HepG2 (cell line): ENCODE measurements at regions not wholly inside any gene's neighbourhood (a gene's known extent, or its start where the extent isn't known, plus 50 kb on each side); places are given as distances from the start of the nearest gene placed in this dataset.

Source experiments
- ATAC-seq: fragments of 200-7000 bp; cut with Tn5 transposase; 3 replicates; pipeline ENCODE4 v1.9.1; 2020; ENCODE audit warnings: mild to moderate bottlenecking, moderate library complexity
- BruUV-seq: library from RNA; stranded (reverse); fragments of 400-500 nt; replicated peaks from 2 replicates; lab custom pipeline; 2021; lab: Mats Ljungman, UMichigan
- CTCF ChIA-PET: fragments of 300-600 bp; formaldehyde crosslinking; extraction: SDS; loops from one replicate; lab custom pipeline; 2021; ENCODE audit warnings: low total read pairs, inconsistent platforms, low intra/inter-chr PET ratio; lab: Yijun Ruan, JAX
- POLR2A ChIA-PET: fragments of 350-600 bp; sonication (Branson Sonifier 250); formaldehyde crosslinking; loops from one replicate; lab custom pipeline; 2020; ENCODE audit warnings: antibody characterized with exemption, inconsistent platforms; lab: Yijun Ruan, JAX
- DNase-seq: peaks from one replicate; pipeline ENCODE4 v3.0.0-alpha.2; 2015; ENCODE audit warnings: low spot score
- FAIRE-seq: peaks from 3 replicates; lab custom pipeline; 2011; peaks lifted over from hg19 to GRCh38; lab: Jason Lieb, UNC
- H2AFZ ChIP-seq: one replicate; pipeline ENCODE4 v1.6.1; 2011; ENCODE audit warnings: low read length, inconsistent platforms
- H3K27ac ChIP-seq: fragments of 300-600 bp; 3 replicates; pipeline ENCODE4 v1.8.0; 2011; ENCODE audit warnings: mixed run types, mild to moderate bottlenecking, mixed read lengths, low read length, inconsistent platforms; ENCODE audit not compliant: insufficient read depth; ENCODE audit errors: extremely low read length
- H3K27me3 ChIP-seq, 2 experiments: fragments of 200-600 bp in 1 of 2; 2 replicates in 1 of 2; 3 replicates in 1 of 2; pipeline versions ENCODE4 v1.6.0 to v1.8.0; 2011; ENCODE audit warnings: low read length in 2 of 2, mild to moderate bottlenecking in 2 of 2, moderate library complexity in 2 of 2, inconsistent platforms in 1 of 2; ENCODE audit not compliant: insufficient read depth in 2 of 2, control insufficient read depth in 1 of 2
- H3K36me3 ChIP-seq, 2 experiments: fragments of 200-600 bp in 1 of 2; replicated peaks in 1 of 2; 2 replicates in 1 of 2; 3 replicates in 1 of 2; pipeline versions ENCODE4 v1.5.1 to v1.8.0; 2011; ENCODE audit warnings: low read length in 2 of 2, inconsistent platforms in 1 of 2; ENCODE audit not compliant: insufficient read depth in 2 of 2, control insufficient read depth in 1 of 2
- H3K4me1 ChIP-seq: 2 replicates; pipeline ENCODE4 v1.5.1; 2012; ENCODE audit warnings: low read length, inconsistent platforms; ENCODE audit not compliant: insufficient read depth
- H3K4me2 ChIP-seq: 2 replicates; pipeline ENCODE4 v1.6.0; 2011; ENCODE audit warnings: low read depth, low read length, inconsistent platforms
- H3K4me3 ChIP-seq, 3 experiments: fragments of 200-600 bp in 1 of 3; sonication (generic), shearing (Covaris generic) in 1 of 3; replicated peaks in 1 of 3; 2 replicates each; pipeline ENCODE4 v1.5.1; 2011 to 2016; ENCODE audit warnings: low read length in 3 of 3, inconsistent platforms in 2 of 3, low read depth in 2 of 3, mild to moderate bottlenecking in 2 of 3, control low read depth in 1 of 3, mixed read lengths in 1 of 3; ENCODE audit not compliant: insufficient read depth in 1 of 3
- H3K79me2 ChIP-seq: one replicate; pipeline ENCODE4 v1.6.1; 2011; ENCODE audit warnings: low read length, inconsistent platforms; ENCODE audit not compliant: insufficient read depth
- H3K9ac ChIP-seq: 2 replicates; pipeline ENCODE4 v1.6.0; 2011; ENCODE audit warnings: mild to moderate bottlenecking, low read depth, low read length, inconsistent platforms; ENCODE audit not compliant: insufficient read depth
- H3K9me3 ChIP-seq: 2 replicates; pipeline ENCODE4 v1.5.1; 2012; ENCODE audit warnings: mild to moderate bottlenecking, low read length
- H4K20me1 ChIP-seq: 2 replicates; pipeline ENCODE4 v1.6.0; 2011; ENCODE audit warnings: inconsistent platforms, mild to moderate bottlenecking, low read length, moderate library complexity; ENCODE audit not compliant: insufficient read depth
- AKNA ChIP-seq: sonication (generic); formaldehyde crosslinking; IDR thresholded peaks from 2 replicates; pipeline ENCODE4 v1.4.0; 2020; ENCODE audit warnings: missing genetic modification reagents, borderline replicate concordance
- ATF7 ChIP-seq, 2 experiments: fragments of 450-650 bp in 1 of 2; sonication (generic) in 1 of 2; formaldehyde crosslinking in 1 of 2; IDR thresholded peaks; 2 replicates each; pipeline versions ENCODE4 v1.4.0 to v1.6.1; 2016 to 2020; ENCODE audit warnings: antibody characterized with exemption in 1 of 2, mild to moderate bottlenecking in 1 of 2, missing genetic modification reagents in 1 of 2
- FOXK2 ChIP-seq: fragments of 450-650 bp; IDR thresholded peaks from 2 replicates; pipeline ENCODE4 v1.6.1; 2016
- MBD4 ChIP-seq: IDR thresholded peaks from 2 replicates; pipeline ENCODE4 v1.6.1; 2012; ENCODE audit warnings: low read length, inconsistent platforms, borderline replicate concordance
- NFIB ChIP-seq: sonication (generic); formaldehyde crosslinking; IDR thresholded peaks from 2 replicates; pipeline ENCODE4 v1.9.0; 2021; ENCODE audit warnings: missing genetic modification reagents, mild to moderate bottlenecking, borderline replicate concordance
- NFKB2 ChIP-seq: sonication (generic); formaldehyde crosslinking; IDR thresholded peaks from 2 replicates; pipeline ENCODE4 v1.4.0; 2020; ENCODE audit warnings: missing genetic modification reagents, borderline replicate concordance
- NR2F2 ChIP-seq: IDR thresholded peaks from 2 replicates; pipeline ENCODE4 v1.6.1; 2012; ENCODE audit warnings: low read depth, inconsistent platforms, borderline replicate concordance
- PAF1 ChIP-seq: IDR thresholded peaks from 2 replicates; pipeline ENCODE4 v1.6.1; 2016; ENCODE audit warnings: missing genetic modification reagents, missing compliant biosample characterization
- RERE ChIP-seq: IDR thresholded peaks from 2 replicates; pipeline ENCODE4 v1.6.1; 2016; ENCODE audit warnings: low read depth, missing genetic modification reagents, missing compliant biosample characterization
- REXO4 ChIP-seq: sonication (generic); formaldehyde crosslinking; IDR thresholded peaks from 2 replicates; pipeline ENCODE4 v1.8.0; 2022; ENCODE audit warnings: missing genetic modification reagents, mild to moderate bottlenecking, borderline replicate concordance
- STAG1 ChIP-seq: sonication (generic); formaldehyde crosslinking; IDR thresholded peaks from 2 replicates; pipeline ENCODE4 v1.4.0; 2020; ENCODE audit warnings: missing genetic modification reagents
- ZFP62 ChIP-seq: sonication (generic); formaldehyde crosslinking; IDR thresholded peaks from 2 replicates; pipeline ENCODE4 v1.4.0; 2020; ENCODE audit warnings: missing genetic modification reagents
- ZNF225 ChIP-seq: sonication (generic); formaldehyde crosslinking; IDR thresholded peaks from 2 replicates; pipeline ENCODE4 v1.4.0; 2020; ENCODE audit warnings: mild to moderate bottlenecking, missing genetic modification reagents
- ZNF530 ChIP-seq: sonication (generic); formaldehyde crosslinking; IDR thresholded peaks from 2 replicates; pipeline ENCODE4 v1.5.0; 2020; ENCODE audit warnings: low read depth, mild to moderate bottlenecking, missing genetic modification reagents
- ZSCAN29 ChIP-seq: sonication (generic); formaldehyde crosslinking; conservative IDR thresholded peaks from 2 replicates; pipeline ENCODE4 v1.4.0; 2020; ENCODE audit warnings: mild to moderate bottlenecking, missing genetic modification reagents
- WGBS: methylation state at CpG from one replicate; pipeline ENCODE4 v1.1.6; 2017; ENCODE audit warnings: low lambda C conversion rate; 5-methylcytosine and 5-hydroxymethylcytosine counted together
- in situ Hi-C: cut with HindIII; loops from 2 replicates; pipeline ENCODE4 v1.10.0; 2017; ENCODE audit warnings: low pct_unique_long_range_greater_than_20kb; ENCODE audit not compliant: extremely low pct_ligation_motif_present
- intact Hi-C: fragments of 100-400 bp; cut with micrococcal nuclease; formaldehyde crosslinking; loops from one replicate; pipeline ENCODE4 v1.10.0; 2022; ENCODE audit not compliant: unreplicated experiment

- Histone ChIP-seq H3K27ac (no peak overlapping the region), H4K20me1 (no peaks in the 10 kb centered on the region), H2AFZ (no peak overlapping the region), H3K9me3 (no peaks in the 10 kb centered on the region), H3K36me3 (no peaks in the 10 kb centered on the region), H3K4me3 (no peak overlapping the region), H3K79me2 (no peaks in the 10 kb centered on the region), H3K9ac (no peak overlapping the region), H3K27me3 (no peaks in the 10 kb centered on the region), H3K4me1 (peaks cover 84% of the 10 kb centered on the region), H3K4me2 (no peak overlapping the region)
- intact Hi-C loops = no loop called here
- no peak for DNase-seq
- ChIA-PET CTCF (no interaction called here), POLR2A (no interaction called here)
- no peak for FAIRE-seq
- in situ Hi-C loops = no loop called here
- BruUV-seq = no TSS peak
- ATAC-seq = no peak
- WGBS = 82% methylated on average over 3 of the region's 3 CpGs
- TF ChIP-seq RERE (CRISPR knock-in tag) = no peak
- no peak for TF ChIP-seq MBD4
- TF ChIP-seq NFKB2 (CRISPR knock-in tag) = no peak
- TF ChIP-seq FOXK2 = no peak
- TF ChIP-seq ZNF530 = no peak
- no peak for TF ChIP-seq AKNA (CRISPR knock-in tag)
- no peak for TF ChIP-seq ZNF225 (CRISPR knock-in tag)
- no peak for TF ChIP-seq ZSCAN29 (CRISPR knock-in tag)
- no peak for TF ChIP-seq NR2F2
- TF ChIP-seq NFIB (CRISPR knock-in tag) = no peak
- no peak for TF ChIP-seq PAF1 (CRISPR knock-in tag)
- TF ChIP-seq ZFP62 (CRISPR knock-in tag) = no peak
- no peak for TF ChIP-seq ATF7 (IDR thresholded peaks at IDR 0.05)
- no peak for TF ChIP-seq ATF7 (CRISPR knock-in tag; IDR thresholded peaks at IDR 0.05)
- no peak for TF ChIP-seq REXO4 (CRISPR knock-in tag)
- TF ChIP-seq STAG1 (CRISPR knock-in tag) = no peak
Measured at GRCh38 chr2:216568576-216568975, 64.6 kb upstream of the IGFBP2 start.
